GM19324 (cell line): ENCODE measurements at regions not wholly inside any gene's neighbourhood (a gene's known extent, or its start where the extent isn't known, plus 50 kb on each side); places are given as distances from the start of the nearest gene placed in this dataset.
"Not testable (repeated sequence)": the region's sequence is repeated elsewhere in the genome, so short reads cannot be mapped to it uniquely, and the experiment has no call there.

Source experiments
- ATAC-seq: cut with Tn5 transposase; IDR thresholded peaks from one replicate; pipeline ENCODE4 v1.9.1; 2021; ENCODE audit warnings: mild to moderate bottlenecking, moderate library complexity; ENCODE audit not compliant: unreplicated experiment, low FRiP score

GRCh38 chr5:56665117-56665516 lies 150.2 kb upstream of the MAP3K1 start:
- ATAC-seq = not testable (repeated sequence)

GRCh38 chr5:56664025-56664424 lies 151.3 kb upstream of the MAP3K1 start:
- no peak for ATAC-seq

- no peak for ATAC-seq
Observed at GRCh38 chr5:56663523-56663922, 151.8 kb upstream of the MAP3K1 start.

DNA sequence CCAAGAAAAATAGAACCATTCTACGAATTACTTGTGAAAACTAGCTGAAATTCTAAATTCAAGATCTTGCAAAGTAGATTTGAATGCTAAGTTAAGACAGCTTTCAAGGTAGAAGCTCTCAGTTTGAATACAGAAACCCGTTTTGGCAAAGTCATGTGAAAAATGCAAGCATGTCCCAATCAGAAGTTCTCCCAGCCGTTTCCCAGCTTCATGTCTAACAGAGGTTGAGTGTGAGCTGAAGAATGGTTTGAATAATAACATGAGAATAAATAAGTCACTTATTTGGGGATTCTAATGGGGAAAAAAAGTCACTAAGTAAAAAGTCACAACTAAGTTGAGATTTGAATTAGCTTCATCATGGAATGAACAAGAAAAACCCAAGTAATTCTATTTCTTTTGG lies 152.5 kb upstream of the MAP3K1 start:
- ATAC-seq = no peak

- no peak for ATAC-seq
Observed at GRCh38 chr5:56659971-56660370, 155.4 kb upstream of the MAP3K1 start.

GRCh38 chr5:56658972-56659371 lies 156.4 kb upstream of the MAP3K1 start:
- no peak for ATAC-seq

GRCh38 chr5:56656846-56657726 lies 158.3 kb upstream of the MAP3K1 start:
- no peak for ATAC-seq

DNA sequence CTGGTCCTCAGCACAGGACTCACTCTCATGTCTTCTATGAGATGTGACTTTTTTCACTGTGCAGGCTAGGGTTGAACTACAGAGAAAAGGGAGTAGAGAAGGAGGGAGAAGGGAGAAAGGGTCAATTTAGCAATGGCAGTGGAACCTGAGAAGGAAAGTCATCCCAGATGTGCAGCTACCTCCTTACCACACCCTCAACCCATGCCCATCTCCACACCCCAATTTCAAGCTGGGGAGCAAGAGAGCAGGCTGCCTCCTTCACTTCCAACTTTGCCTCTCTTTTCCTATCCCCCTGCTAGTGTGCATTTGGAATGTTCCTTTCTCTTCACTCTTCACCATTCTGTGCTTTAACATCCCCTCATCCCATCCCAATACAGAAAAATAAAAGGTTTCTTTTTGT lies 163.5 kb upstream of the MAP3K1 start:
- no peak for ATAC-seq

DNA sequence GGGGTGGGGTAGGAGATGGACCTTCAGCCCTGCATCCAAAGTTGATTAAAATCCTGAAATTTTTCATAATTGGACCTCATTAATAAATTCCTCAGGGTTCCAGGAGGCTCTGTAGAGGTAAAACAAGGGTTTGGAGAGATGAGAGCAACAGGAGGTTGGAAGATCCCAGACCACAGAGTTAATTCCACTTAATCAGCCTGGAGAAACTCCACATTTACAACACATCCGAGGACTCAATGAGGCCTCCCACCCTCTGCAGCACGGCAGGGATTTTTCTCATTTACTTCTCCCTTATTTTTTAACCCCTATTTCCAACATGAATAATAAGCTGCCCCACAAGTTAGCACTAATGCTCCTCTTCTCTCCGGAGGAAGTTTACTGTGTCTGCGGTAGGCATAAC lies 165.0 kb upstream of the MAP3K1 start:
- ATAC-seq = no peak

DNA sequence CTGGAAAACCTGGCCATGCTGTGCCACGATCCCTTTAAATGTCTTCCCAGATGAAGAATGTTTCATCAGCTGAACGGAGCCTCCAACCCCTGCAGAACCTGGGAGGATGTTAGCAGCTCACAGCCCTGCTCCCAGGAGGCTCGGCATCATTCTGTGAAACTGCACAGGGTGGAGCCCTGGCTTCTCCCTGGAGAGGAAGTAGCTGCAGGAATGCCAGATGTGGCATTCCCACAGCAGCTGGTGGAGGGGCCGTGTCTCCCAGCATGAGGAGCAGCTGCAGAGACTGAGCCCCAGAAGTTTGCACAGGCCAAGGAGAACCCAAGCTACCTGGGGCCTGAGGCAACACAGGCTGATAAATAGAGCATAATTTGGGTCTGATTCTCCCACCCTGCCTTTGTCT lies 165.8 kb upstream of the MAP3K1 start:
- ATAC-seq = no peak

DNA sequence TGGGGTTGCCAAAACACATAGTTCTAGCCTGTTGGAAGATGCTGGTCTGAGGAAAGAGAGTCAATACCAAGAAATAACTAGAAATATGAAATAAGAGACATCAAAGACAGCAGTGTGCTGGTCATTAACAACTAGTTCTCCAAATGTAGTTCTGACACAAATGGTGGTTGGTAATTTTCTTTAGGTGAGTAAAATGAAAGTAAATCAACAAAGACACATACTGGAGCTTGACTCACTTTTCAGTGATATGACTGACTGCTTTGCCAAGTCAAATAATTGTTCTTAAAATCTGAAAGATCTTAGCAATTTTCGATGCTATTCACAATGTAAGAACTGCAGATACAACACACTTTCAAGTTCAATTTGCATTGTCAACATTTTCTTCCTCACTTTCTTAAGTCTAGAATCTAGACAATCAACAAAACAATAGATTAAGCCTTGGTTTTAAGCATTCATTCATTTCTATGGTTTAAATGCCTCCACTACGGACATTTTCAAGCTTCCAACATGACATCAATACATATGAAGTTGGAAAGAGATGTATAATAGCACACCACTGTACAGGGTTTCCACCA lies 166.8 kb upstream of the MAP3K1 start:
- no peak for ATAC-seq

GRCh38 chr5:56647099-56647850 lies 168.1 kb upstream of the MAP3K1 start:
- no peak for ATAC-seq

GRCh38 chr5:56641635-56642260 lies 173.6 kb upstream of the MAP3K1 start:
- ATAC-seq = no peak

GRCh38 chr5:56640763-56641406 lies 174.5 kb upstream of the MAP3K1 start:
- no peak for ATAC-seq

DNA sequence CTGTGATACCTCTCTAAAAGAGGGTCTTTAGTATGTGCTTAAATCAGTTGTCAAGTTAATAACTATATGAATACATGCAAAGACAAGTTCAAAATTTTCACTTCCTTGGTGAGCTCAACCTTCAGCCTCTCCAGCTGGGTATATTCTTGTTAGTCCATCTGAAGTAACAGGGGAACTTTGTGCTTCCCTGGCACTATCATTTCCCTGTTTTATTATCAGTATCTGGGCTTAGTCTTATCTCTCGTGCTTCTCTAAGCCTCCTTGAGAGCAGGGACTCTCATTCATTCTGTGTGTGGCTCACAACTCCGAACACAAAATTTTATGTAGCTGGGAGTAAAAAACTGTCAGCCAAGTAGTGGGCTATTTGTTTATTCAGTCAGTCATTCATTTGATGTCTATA lies 175.9 kb upstream of the MAP3K1 start:
- no peak for ATAC-seq

DNA sequence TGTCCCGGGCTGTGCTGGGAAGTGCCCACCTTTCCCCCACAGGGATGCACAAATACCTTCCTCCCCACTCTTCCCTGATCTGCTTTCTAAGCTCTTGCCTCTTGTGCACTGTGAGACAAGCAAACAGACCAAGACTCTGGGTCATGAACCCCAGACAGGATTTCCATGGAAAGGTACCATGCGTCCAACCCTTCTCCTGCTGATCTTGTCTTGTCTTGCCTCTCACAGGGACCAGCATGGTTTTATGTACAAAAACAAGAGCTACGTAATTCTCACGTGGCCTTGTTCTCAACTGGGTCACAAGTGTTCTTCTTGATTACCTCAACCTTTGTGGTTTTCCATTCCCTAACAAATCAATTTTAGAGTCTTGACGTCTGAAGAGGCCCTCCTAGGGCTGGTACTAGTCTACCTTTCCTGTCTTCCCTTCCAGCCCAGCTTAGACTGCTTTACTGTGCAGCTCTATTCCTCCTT lies 176.5 kb upstream of the MAP3K1 start:
- no peak for ATAC-seq

DNA sequence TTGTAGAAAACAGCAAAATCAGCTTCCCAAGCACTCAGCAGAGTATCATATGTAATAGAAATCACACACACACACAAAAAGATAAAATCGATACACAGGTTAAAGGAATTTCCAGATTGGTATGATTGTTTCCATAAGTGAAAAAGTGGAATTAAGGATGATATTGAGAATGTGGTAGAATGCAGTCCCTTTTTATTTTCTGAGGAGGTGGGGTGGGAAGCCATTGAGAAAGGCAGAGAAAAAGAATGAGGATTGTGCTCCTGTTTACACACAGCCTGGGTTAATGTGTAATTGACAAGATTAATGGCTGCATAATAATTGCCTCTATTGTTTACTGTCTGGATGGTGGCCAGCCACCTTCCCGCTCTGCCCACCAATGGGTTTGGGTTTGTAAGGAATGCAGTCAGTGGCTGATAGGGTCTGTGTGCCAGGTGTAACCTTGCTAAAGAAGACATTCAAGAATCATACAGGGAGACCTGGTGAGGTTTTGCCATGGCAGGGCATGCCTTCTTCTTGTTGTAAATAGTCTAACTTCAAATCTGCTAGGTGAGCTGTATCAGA lies 177.2 kb upstream of the MAP3K1 start:
- no peak for ATAC-seq

GRCh38 chr5:56637321-56637920 lies 177.9 kb upstream of the MAP3K1 start:
- ATAC-seq = no peak

GRCh38 chr5:56633950-56634349 lies 181.4 kb upstream of the MAP3K1 start:
- no peak for ATAC-seq

DNA sequence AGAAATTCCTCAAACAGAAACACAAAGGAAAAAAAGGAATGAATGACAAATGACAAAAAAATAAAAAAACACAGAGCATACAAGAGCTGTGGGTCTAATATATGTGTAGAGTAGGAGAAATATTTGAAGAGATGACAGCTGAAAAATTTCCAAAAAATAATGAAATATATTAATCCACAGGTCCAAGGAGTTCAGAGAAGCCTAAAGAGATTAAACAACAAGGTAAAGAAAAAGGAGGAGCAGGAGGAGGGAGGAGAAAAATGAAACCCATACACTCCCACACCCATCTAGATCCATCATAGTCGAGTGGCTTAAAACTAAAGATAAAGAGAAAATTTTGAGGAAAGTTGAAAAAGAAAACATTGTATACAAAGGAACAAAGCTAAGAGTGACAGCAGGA lies 182.4 kb upstream of the MAP3K1 start:
- no peak for ATAC-seq
